GM21447 (cell line): ENCODE measurements at regions not wholly inside any gene's neighbourhood (a gene's known extent, or its start where the extent isn't known, plus 50 kb on each side); places are given as distances from the start of the nearest gene placed in this dataset.

Experiments
- ATAC-seq: cut with Tn5 transposase; IDR thresholded peaks from one replicate; pipeline ENCODE4 v1.9.1; 2021; ENCODE audit not compliant: unreplicated experiment

GRCh38 chr5:164741376-164741775 lies 1236.0 kb downstream of the MAT2B start:
- ATAC-seq, result no peak

- ATAC-seq, result peak; percentile 89
Measured at GRCh38 chr5:164742025-164742424, 1236.6 kb downstream of the MAT2B start.

- no peak for ATAC-seq
Measured at GRCh38 chr5:164746723-164747122, 1241.3 kb downstream of the MAT2B start.

- no peak for ATAC-seq
Measured at GRCh38 chr5:164747371-164747770, 1242.0 kb downstream of the MAT2B start.

GRCh38 chr5:164748861-164749260 lies 1243.4 kb downstream of the MAT2B start:
- peak; percentile 92 for ATAC-seq

GRCh38 chr5:164753434-164753833 lies 1248.0 kb downstream of the MAT2B start:
- ATAC-seq, result no peak

GRCh38 chr5:164763206-164763605 lies 1257.8 kb downstream of the MAT2B start:
- no peak for ATAC-seq

- no peak for ATAC-seq
Measured at GRCh38 chr5:164772122-164772521, 1266.7 kb downstream of the MAT2B start.

- no peak for ATAC-seq
Measured at GRCh38 chr5:164784230-164784629, 1278.8 kb downstream of the MAT2B start.

GRCh38 chr5:164798110-164798509 lies 1292.7 kb downstream of the MAT2B start:
- ATAC-seq, result no peak

GRCh38 chr5:164799391-164799790 lies 1294.0 kb downstream of the MAT2B start:
- ATAC-seq, result no peak

- ATAC-seq, result no peak
Measured at GRCh38 chr5:164801910-164802309, 1296.5 kb downstream of the MAT2B start.

GRCh38 chr5:164809821-164810220 lies 1304.4 kb downstream of the MAT2B start:
- ATAC-seq, result peak; percentile 87

- no peak for ATAC-seq
Measured at GRCh38 chr5:164818445-164818844, 1313.0 kb downstream of the MAT2B start.

- no peak for ATAC-seq
Measured at GRCh38 chr5:164824671-164825070, 1319.3 kb downstream of the MAT2B start.

GRCh38 chr5:164832516-164832915 lies 1327.1 kb downstream of the MAT2B start:
- no peak for ATAC-seq

- ATAC-seq, result no peak
Measured at GRCh38 chr5:164844348-164844747, 1338.9 kb downstream of the MAT2B start.

GRCh38 chr5:164860896-164861295 lies 1355.5 kb downstream of the MAT2B start:
- no peak for ATAC-seq

GRCh38 chr5:164861610-164862009 lies 1356.2 kb downstream of the MAT2B start:
- ATAC-seq, result no peak

GRCh38 chr5:164868761-164869160 lies 1363.3 kb downstream of the MAT2B start:
- ATAC-seq, result peak; percentile 78

- peak; percentile 34 for ATAC-seq
Measured at GRCh38 chr5:164869325-164869724, 1363.9 kb downstream of the MAT2B start.

- no peak for ATAC-seq
Measured at GRCh38 chr5:164876793-164877192, 1371.4 kb downstream of the MAT2B start.

GRCh38 chr5:164881442-164881841 lies 1376.0 kb downstream of the MAT2B start:
- ATAC-seq, result no peak

GRCh38 chr5:164885179-164885578 lies 1379.8 kb downstream of the MAT2B start:
- no peak for ATAC-seq
